Activated CD8-positive, alpha-beta memory T cell treated with anti-CD3 and anti-CD28 coated beads, Interleukin-2, amount 50 U/mL, for 24 hours (primary cell): ENCODE measurements at regions not wholly inside any gene's neighbourhood (a gene's known extent, or its start where the extent isn't known, plus 50 kb on each side); places are given as distances from the start of the nearest gene placed in this dataset.
"Not testable (repeated sequence)": the region's sequence is repeated elsewhere in the genome, so short reads cannot be mapped to it uniquely, and the experiment has no call there.

Experiments
- DNase-seq: peaks from one replicate; pipeline ENCODE4 v3.0.0-alpha.2; 2020; ENCODE audit errors: extremely low read depth

- DNase-seq: no peak
Observed at GRCh38 chr4:19047279-19047880, 1025.8 kb upstream of the LCORL start.

GRCh38 chr4:19039816-19040215 lies 1018.3 kb upstream of the LCORL start:
- no peak for DNase-seq

DNA sequence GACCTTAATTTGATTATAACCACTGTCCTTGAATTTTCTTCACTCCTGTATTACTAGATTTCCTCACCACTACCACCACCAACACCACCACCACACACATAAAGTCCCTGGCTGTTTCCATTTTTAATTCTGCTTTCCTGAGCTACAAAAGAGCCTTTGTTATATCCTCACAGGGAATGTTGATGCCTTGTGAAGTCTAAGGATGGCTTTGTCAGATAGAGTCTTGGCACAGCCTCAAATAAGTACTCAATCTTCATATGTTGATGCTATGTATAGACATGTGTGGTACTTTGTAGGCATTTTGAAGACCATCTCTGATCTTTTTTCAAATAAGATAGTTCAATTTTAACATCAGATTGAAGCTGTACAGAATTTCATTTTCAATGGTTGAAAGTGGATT lies 1016.7 kb upstream of the LCORL start:
- no peak for DNase-seq

DNA sequence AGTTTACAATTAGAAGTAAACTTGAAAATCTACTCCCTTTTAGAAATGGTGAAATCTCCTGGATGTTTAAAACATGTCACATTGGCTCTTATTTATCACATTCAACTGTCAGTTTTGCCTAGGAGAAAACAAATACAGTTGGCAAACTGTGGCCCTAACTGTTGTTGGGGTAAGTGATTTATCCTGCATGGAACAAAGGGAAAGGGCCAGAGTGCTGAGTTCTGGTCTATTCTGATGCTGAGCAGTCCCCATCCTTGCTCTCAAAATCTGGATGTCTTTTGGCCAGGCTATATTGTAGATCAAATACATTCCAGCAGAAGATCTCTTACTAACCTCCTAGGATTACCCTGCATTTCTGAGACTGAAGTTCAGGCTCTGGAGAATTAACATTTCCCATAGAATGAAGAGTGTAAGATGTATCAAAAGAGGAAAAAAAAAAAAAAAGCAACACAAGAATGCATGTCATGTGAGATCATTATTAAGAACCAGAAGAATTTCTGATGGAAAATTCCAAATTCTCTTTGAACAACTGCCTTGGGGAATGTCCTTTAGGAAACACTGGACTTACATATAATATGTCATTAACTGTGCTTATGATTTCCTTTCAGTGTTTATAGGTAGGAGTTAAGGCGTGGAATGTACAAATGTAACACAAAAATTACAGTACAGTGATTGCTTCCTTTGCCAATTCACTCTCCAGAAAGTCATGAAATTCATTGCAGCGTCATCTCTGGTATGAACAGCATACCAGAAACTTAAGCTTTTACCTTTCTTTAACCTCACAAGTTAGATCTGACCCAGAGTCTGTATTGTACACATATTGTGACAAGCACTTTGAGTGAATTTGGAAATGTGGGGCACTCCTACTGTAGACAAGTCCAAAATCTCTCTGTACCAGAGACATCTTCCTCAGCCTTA lies 1012.5 kb upstream of the LCORL start:
- no peak for DNase-seq

GRCh38 chr4:19030536-19030935 lies 1009.0 kb upstream of the LCORL start:
- DNase-seq: no peak

DNA sequence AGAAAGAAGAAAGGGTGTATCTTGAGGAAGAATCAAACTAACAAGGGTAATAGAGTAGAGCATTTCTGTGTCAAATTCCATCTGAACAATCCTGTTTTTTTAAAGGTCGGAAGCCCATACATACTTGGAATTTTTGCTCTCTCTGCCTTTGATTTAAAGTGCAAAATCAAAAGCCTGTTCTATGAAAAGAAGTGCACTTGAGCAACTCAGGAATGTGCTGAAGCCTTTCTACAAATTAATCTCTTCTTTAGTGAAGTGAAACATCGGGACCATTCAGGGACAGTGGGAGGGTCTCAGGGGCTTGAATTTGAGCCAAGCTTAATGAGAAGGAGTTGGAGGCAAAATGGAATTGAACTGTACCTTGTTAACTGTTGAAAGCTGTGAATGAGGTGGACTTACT lies 1008.5 kb upstream of the LCORL start:
- no peak for DNase-seq

DNA sequence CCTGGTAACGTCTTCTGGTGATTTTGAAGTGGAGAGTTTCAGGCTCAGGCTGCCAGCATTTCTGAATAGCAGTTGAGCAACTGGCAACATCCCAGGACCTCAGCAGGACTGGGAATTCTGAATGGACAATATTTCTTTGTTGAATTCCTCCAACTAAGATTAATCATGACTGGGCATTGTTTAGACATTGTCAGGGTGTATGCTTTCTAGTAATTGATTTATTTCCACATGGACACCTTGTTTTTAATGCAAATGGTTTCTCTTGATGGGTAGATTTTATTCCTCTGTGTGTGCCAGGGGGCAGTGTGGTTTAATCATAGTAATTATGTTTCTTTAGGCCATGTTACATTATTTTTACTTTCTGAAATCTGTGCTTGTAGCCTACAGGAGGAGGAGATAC lies 1004.7 kb upstream of the LCORL start:
- no peak for DNase-seq

DNA sequence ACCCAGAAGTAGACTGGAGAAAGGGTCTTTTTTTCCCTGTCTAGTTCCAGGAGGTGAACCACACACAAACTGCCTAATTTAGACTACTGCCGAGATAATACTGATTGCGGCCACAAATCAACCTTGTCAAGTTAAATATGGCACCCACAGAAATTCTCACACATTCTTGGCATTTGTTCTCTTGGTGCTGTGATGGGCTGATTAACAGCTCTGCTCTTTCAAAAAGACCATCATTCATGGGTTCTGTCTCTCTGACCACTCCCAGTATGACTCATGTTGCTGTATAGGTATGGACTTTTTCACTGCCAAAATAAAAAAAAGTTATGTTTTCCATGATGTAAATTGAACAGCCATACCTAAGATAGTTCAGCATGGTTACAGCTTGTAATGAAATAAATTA lies 1003.5 kb upstream of the LCORL start:
- DNase-seq: no peak

DNA sequence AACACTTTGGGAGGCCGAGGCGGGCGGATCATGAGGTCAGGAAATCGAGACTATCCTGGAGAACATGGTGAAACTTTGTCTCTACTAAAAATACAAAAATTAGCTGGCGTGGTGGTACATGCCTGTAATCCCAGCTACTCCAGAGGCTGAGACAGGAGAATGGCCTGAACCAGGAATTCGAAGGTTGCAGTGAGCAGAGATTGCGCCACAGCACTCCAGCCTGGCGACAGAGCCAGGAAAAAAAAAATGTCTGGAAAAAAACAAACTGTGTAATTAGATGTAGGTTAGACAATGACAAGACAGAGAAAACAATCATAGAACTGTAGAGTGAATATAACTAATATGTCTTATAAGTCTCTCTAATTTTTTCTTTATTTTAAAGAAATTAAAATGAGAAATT lies 1002.5 kb upstream of the LCORL start:
- DNase-seq: no peak

DNA sequence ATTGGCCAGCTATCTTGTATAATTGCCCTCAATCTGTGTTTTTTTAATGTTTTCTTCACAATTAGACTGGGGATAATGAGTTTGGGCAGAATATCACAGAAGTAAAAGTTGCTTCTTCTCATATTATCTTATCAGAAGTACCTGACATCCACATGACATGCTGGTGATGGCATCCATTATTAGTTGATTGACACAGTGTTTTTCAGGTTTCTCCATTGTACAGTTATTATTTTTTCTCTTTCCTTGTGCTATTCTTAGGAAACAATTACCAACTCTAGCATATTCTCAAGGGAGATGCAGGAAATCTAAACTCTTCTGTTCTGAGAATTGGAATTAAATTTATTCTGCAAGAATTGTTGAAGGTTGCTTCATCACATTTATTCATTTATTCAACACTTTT lies 1000.1 kb upstream of the LCORL start:
- no peak for DNase-seq

DNA sequence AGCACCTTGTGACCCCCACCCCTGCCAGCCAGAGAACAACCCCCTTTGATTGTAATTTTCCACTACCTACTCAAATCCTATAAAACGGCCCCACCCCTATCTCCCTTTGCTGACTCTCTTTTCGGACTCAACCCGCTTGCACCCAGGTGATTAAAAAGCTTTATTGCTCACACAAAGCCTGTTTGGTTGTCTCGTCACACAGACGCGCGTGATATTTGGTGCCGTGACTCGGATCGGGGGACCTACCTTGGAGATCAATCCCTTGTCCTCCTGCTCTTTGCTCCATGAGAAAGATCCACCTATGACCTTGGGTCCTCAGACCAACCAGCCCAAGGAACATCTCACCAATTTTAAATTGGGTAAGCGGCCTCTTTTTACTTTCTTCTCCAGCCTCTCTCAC lies 995.0 kb upstream of the LCORL start:
- DNase-seq: not testable (repeated sequence)

DNA sequence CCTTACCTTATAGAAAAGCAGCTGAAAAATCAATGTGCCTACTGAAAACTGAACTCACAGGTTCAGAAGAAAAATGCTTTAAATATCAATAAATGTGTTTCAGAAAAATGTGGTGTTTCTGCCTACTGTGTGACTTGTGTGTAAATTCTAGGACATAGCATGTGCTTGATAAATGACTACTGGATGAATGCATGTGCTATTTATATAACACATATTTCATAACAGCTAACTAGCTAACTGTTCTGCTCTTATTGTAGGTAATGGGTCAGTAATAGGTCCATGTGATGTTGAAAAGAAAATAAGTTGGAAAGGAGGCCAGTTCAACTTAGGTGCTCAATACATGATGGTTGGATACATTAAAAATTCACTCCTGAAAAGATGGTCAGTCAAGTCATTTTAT lies 993.0 kb upstream of the LCORL start:
- DNase-seq: no peak

DNA sequence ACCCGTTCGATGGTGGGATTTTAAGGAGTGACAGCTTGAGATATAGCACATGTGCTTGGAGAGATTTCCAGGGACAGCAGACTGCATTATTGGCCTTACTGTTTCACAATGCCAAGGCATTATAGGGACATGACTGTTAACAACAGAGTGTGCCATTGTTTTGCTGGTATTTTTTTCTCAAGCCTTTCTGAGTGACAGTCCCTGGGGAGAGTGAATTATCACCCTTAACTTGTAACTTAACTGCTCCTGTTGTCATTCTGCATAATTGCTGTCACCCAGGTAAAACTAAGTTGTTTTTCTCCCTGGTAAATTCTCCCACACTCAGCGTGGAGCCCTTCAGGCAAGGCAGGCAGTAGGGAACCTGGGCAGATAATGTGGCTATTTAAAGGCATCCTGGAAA lies 989.2 kb upstream of the LCORL start:
- no peak for DNase-seq

DNA sequence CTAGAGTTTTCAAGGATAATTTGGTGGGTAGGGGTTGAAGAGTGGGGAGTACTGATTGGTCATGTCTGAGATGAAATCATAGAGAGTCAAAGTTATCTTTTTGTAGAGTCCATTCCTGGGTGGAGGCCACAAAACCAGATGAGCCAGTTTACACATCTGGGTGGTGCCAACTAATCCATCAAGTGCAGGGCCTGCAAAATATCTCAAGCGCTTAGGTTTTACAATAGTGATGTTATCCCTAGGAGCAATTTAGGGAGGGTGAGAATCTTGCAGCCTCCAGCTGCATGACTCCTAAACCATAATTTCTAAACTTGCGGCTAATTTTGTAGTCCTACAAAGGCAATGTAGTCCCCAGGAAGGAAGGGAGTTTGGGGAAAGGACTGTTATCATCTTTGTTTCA lies 988.3 kb upstream of the LCORL start:
- DNase-seq: no peak

GRCh38 chr4:19005211-19005610 lies 983.7 kb upstream of the LCORL start:
- DNase-seq: no peak

- no peak for DNase-seq
Observed at GRCh38 chr4:19002170-19002569, 980.6 kb upstream of the LCORL start.

DNA sequence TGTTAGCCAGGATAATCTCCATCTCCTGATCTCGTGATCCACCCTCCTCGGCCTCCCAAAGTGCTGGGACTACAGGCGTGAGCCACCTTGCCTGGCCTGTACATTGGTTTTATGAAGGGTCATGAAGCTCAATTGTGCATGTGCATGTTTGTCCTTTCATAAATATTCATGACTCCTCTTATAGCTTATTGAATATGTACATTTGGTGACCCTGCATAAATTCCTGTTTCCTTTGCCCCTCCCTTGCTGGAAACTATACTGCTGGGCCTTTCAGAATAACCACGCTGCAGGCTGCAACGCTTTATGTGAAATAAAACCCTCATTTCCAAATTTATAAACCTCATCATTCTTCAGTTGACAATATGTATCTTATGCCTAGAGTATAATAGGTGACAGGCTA lies 978.0 kb upstream of the LCORL start:
- no peak for DNase-seq

DNA sequence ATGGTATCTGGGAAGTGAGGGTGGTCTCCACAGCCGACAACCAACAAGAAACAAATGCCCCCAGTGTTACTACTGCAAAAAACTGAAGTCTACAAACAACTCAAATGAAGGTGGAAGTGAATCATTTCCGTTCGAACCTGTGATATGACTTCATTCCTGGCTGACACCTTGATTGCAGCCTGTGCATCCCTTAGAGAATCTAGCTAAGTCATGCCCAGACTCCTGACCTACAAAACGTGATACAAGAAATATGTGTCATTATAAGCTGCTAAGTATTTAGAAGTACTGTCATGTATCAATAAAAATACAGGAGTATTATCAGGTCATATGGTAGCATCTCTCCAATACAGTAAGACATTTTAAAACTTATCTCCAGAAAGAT lies 959.7 kb upstream of the LCORL start:
- DNase-seq: no peak

DNA sequence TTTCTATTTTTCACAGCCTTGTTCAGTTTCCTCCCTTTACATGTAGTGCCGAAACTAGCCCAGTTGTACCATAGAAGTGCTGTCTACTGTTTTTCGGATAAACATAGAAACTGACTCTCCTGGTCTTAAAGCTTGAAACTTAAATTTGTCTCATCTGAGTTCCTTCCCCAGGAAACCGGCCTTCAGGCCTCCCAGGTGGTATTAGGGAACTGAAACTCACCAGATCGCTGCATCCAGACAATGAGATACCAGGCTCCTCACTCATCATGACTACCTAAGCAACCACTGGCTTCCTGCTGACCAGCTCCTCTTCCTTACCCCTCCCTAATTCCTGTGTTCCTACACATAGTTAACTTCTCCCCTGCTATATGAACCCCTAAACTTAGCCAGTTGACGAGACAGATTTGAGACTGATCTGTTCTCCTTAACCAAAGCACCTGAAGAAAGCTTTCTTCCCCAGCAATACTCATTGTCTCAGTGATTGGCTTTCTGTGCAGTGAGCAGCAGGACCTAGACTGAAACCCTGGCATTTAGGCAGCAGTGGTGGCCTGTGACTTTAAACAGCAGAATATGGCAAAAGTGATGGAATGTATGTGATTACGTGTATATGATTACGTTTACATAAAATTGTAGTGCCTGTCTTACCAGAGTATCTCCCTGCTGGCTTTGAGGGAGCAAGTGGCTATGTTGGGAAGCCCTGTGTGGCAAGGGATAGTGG lies 959.1 kb upstream of the LCORL start:
- DNase-seq: no peak

GRCh38 chr4:18976884-18977283 lies 955.3 kb upstream of the LCORL start:
- DNase-seq: no peak

DNA sequence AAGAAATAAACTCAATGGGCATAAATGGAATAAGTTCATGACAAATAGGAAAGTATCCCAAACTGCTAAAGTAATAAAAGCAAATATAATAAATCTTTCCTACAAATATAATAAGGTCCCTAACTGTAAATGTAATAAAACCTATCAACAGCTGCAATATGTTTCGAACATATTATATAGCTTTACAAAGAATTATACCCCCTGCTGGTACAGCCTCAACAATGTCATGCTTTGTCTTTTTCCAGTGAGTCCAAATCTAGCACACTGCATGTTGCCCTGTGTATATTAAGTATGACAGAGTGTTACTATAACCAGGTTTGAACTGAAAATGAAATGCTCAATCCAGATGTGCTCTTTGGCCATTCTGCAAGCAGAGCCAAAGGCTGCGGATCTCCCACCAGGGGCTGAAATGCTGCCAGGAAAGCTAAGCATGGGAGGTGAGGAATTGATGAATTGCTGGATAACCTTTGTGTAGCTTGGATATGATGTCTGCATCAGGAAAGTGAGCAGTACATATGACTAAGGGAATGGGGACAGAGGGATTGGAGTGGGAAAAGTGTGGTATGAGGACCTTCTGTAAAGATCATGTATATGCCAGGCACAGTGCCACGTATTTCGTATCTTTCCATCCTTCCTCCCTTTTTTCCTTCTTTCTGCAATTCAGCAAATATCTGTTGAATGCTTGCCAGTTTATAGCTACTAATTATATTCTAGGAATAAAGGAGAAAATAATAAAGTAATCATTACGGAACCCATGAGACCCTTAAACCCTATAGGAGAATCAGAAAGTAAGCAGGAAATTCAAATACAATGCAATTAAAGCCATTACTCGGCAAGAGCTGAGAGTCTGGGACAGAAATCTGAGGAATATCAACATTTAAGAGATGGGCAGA lies 954.6 kb upstream of the LCORL start:
- no peak for DNase-seq

DNA sequence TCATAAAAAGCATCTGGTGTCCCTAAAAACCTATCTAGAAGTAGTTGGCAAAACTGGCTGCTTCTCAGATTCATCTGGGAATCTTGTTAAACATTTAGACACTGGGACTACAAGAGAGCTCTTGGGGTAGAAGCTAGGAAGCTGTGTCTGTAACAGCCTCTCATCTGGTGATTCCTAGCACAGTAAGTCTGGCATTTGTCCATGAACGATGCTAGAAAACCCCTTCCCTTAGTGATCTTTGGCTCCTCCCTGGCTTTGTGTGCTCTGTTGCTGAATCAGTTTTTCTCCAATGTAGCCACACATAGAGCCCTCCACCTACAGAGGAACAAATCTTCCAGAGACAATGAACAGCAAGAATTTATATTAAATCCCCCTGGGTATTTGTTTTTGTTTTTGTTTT lies 951.7 kb upstream of the LCORL start:
- DNase-seq: no peak
